COLO668 (cell line): ENCODE measurements at regions not wholly inside any gene's neighbourhood (a gene's known extent, or its start where the extent isn't known, plus 50 kb on each side); places are given as distances from the start of the nearest gene placed in this dataset.
A peak's percentile ranks its signal among the peaks of the same experiment; 100 is the strongest.

Experiments
- DNase-seq: peaks from one replicate; lab custom pipeline; 2025; ENCODE audit not compliant: unreplicated experiment; lab: John Stamatoyannopoulos, UW

DNA sequence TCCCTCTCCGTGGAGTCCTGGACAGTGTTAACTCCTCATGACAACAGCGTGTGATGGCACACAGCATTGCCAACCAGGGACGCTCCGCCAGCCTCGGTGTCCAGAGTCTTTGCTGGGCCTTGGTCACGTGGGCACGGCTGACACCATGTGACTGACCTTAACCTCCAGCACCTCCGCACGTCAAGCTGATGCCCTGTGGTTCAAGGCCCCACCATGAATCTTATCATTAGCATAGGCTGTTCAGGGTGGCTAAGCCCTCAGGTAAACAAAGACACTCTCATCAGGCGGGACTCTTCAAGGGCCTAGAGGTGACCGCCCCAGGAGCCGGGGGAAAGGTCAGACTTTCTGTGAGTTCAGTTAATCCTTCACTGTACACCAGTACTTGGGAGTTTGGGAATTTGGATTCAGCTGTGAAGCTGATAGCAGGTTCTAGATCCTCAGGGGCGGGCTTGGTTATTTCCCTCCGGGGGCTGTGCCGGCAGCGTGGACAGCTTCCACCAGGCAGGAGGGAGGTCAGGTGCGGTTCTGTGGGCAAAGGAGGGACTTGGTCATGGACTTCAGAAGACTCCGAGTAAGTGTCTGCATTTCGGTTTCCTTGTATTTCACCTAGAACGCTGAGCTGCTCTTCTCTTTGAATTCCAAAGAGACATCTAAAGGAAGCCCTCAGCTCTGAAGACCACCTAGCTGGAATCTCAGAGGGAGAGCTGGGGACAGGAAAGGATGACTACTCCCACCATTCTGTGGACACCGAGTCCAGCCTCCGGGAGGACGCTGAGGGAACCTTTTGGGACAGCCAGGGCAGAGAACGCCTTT is 195.5 kb upstream of the CIBAR2 start:
- no peak for DNase-seq

DNA sequence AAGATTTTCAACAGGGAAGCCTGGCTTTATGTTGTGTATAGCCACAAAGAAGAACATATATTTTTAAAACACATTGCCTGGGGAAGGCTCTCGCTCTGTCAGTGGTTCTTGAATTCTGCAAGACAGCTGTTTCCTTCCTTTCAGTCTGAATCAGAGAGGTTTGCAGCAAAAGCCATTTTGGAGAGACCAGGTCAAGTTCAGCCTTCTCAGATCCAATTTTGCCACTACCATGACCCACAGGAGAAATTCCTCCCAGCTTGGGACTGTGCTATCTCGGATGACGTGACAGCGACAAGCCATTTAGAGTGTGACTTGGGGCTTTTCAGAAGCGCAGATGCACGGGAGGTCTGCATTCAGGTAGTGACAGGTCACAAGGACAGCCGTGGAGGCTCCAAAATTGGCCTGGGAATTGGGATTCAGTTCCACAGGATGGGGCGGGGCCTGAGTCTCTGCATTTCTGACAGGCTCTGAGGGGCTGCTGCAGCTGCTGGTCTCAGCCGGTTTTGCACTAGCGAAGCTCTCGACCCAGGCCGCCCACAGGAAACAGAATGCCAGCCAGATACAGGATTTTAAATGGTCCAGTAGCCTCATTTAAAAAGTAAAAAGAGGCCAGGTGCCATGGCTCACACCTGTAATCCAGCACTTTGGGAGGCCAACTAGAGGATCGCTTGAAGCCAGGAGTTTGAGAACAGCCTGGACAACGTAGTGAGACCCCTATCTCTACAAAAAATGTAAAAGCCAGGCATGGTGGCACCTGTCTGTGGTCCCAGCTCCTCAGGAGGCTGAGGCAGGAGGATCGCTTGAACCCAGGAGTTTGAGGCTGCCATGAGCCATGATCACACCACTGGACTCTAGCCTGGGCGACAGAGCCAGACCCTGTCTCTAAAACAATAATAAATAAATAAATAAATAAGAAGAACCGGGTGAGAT is 196.6 kb upstream of the CIBAR2 start:
- DNase-seq = no peak

DNA sequence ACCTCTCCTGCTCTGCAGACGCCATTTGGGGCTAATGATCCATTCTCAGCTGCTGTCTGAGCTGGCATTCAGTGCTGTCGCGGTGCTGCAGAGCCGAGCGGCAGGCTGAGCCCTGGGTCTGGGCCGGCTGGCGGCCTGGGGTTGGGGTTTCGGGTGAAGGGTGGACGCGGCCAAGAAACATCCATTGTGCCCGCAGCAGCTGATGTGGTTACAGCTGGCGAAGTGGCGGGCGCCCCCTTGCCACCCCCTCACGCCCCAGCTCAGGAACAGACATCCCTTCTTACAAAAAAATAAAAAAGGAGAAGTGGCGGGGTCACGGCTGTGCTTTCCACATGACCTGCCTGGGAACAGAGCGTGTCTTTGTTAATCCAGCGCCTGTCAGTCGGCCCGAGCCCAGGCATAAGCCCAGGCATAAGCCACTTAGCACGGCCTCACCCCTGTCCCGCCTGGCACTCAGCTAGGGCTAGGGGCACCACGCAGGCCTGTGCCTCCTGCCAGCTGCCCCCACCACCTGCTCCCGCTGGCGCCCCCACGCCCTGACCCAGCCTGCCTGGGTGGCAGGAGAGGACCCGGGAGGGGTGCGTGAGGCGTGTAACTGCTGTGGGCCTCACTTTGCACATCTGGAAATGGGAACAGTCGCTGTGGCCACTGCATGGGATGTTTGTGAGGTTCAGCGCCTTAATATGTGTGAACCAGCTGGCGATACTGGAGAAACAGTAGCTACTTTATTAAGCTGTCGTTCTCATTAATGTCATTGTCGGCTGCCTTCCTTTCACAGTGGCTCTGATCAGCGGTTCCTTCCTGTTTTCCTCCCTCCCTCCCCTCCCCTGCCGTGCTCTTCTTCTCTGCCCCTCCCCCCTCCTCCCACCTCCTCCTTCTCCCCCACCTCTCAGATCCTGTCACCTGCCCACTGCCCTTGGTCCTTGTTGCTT is 197.7 kb upstream of the CIBAR2 start:
- DNase-seq = peak; percentile 21

DNA sequence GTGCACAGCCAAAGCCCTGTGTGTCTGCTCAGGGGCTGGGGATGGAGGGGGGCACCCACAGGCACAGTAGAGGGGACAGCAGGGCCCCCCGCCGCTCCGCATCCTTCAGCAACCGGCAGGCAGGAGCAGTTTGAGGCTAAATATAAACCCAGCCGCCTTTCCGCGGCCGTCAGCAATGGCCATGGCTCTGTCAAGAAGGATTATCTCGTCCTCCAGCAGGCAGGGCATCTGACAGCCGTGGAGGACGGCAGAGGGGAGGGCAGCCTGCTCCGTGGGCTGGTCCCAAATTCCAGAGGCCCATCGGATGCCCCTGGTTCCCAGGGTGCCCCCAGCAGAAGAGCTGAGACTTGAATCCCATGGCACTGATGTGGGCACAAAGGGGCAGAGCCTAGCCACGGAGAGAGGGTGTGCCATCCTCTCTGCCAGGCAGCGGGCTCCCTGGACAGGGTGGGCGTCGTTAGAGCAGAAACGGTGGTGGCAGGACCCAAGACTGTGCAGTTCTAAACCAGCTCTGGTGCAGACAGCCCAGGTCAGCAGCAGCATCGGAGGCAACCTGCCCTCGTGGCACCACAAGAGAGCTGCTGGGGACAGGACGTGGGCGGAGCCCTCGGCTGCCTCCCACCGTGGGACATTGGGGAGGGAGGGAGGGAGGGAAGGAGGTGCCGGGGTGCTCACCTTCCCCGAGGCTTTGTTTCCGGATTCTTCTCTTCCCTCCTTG is 198.8 kb upstream of the CIBAR2 start:
- DNase-seq = no peak

DNA sequence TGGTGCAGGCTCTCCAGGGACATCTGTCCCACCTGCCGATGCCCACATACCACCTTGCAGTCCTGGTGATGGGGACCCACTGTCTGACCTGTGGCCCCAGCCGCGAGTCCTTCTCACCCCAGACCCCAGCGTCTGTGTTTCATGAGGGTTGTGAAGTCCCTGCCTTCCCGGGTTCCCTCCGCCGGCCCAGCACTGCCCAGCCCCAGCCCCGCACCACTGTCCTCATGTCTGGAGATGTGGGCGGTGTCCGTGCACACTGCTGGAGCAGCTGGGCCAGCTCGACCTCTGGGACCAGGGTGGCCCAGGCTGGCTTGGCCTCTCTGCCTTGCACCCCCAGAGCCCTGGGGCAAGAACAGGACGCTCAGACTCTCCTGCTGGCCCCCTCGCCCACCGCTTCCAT is 199.5 kb upstream of the CIBAR2 start:
- DNase-seq = no peak

DNA sequence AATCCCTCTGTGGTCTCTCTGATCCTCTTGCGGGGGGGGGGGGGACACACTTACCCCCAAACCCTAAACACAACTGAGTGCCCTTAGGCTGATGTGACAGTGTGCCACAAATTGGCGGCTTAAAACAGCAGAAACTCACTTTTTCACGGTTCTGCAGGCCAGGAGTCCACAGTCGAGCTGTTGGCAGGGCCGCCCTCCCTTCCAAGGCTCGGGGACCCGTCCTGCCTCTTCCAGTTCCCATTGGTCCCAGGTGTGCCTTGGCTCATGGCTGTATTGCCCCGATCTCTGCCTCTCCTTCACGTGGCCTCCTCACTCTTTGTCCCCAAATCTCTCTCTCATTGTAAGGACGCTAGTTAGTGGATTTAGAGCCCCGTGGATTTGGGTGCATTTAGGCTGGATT is 199.9 kb upstream of the CIBAR2 start:
- no peak for DNase-seq

DNA sequence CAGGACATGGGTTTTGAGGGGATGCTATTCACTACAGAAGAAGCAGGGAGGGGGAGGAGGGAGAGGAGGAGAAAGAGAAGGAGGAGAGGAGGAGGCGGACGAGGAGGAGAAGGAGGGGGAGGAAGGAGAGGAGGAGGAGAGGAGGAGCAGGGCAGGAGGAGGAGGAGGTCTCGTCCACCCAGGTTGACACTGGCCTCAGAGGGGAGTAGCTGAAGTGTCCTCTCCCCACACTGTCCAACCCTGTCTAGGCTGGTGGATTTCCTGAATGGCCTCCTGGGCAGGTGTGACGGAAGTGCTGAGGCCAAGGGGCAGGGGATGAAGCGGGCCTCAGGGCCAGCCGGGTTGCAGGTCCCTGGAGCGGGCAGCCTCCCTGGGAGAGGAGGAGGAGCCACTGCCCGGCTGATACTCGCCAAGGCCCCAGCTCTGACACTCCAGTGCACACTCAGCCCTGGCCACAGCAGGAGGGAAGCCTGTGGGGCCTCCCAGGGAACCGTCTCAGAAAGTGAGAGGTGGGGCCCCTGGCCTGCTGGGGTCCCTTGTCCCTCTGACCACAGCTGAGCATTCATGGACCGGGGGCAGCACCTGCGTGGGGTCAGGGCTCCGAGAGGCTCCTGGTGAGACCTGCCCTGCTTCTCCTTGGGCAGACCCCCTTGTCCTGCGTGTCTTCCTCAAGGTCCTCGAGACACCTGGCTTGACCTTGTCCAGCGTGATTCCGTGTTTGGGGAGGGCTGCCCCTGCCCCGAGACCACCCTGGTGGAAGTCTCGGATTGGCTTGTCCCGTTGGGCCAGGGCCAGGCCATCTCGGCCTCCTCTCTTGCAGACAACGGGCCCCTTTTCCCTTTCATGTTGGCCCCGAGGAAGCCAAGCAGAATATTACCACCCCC is 200.6 kb upstream of the CIBAR2 start:
- peak; percentile 52 for DNase-seq

DNA sequence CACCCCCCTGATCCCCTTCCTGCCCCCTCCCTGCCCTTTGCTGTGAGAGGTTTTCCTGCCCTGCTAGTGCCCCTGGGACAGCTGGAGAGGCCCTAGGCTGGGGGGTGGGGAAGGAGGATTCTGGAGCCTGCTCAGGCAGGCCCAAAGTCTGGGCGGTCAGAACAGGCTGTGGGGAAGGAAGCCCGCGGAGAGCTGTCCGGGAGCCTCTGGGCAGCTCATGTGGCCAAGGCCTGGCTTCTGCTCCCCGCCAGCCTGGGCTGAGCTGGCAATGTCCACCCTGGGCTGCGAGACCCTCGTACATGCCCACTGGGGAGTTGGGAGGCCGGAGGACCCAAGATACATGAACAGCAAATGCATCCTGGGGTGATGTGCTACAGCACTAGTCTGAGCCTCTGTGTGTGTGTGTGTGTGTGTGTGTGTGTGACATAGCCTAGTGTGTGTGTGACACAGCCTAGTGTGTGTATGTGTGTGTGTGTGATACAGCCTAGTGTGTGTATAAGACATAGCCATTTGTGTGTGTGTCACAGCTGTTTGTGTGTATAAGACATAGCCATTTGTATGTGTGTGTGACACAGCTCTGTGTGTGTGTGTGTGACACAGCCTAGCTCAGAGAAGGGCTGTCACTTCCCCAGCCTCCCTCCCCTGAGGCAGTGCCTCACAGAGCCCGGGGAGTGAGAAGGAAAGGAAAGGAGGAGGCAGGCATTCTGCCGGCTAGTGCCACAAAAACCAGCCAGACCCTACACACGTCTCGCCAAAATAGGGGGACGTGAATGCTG is 201.4 kb upstream of the CIBAR2 start:
- peak; percentile 38 for DNase-seq

DNA sequence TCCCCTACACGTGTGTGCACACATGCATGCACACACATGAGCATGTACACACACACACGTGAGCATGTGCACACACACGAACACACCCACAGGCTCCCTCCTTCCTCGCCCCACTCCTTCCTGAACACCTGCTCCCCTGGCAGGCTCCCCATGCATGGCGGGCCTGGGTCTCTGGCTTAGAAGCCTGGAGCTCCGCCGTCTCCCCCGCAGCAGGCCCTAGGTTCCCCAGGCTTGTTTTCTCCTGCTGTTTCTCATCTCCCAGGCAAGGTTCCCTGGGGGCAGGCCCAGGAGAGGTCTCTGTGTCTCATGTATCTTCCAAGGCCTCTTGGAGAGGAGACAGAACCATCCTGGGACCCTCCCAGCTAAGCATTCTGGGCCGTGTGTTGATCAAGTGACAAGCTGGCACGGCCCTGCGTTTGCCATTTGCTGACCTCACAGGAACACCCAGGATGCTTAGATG is 202.3 kb upstream of the CIBAR2 start:
- no peak for DNase-seq

DNA sequence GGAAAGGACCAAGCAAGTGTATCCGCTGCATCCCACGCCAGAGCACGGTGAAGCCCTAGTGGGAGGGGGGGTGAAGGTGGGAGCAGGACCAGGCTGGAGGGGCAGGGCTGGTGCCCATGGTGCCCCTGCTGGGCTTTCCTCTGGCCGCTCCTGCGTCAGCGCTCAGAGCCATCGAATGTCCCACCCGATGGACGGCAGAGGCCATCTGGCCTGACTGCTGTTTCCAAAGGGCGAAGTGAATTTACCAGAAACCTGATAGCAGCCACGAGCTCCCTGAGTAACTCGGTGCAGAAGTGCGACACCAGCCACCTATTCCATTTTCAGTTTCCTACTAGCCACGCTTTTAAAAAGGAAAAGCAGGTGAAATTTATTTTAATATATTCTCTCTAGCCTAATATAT is 203.6 kb upstream of the CIBAR2 start:
- DNase-seq = no peak

DNA sequence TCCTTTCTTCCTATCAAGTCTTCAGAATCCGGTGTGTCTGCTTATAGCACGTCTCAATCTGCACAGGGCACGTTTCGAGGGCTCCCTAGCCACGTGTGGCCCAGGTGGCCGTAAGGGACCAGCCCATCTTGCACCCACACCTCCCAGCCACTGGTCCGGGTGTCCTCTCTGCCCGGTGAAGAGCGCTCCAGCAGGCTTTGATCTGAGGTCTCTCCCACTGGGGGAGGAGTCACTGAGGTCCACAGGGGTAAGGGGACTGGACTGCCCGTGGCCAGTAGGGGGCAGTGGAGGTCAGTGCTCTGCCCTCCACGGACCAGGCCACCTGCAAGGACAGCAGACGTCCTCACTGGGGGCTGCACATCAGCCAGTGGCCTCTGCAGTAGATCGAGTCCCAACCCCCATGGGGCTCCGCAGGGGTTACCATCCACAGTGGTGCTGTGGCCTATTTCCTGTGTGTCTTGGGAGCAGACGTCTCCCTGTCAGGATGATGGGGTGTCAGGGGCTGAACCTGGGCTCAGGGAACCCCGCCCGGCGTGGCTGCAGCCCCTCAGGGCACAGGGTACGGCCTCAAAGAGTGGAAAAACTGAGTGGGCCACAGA is 204.1 kb upstream of the CIBAR2 start:
- peak; percentile 70 for DNase-seq

DNA sequence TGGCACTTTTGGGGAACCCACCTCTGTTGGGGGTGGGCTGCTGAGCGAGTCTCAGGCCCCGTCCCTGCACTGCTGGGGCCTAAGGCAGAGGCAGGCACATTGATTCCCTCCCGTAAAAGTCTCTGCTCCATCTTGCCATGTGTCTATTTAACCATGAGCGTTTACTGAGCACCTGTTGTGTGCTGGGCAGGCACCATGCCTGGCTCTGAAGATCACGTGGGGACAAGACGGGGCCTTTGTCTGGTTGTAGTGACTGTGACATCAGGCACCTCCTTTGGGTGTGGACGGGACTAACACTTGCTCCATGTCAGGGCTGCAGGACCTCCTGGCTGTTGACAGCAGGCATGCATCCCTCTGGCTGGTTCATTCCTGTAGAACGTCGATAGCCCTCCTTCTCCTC is 204.7 kb upstream of the CIBAR2 start:
- DNase-seq = no peak

DNA sequence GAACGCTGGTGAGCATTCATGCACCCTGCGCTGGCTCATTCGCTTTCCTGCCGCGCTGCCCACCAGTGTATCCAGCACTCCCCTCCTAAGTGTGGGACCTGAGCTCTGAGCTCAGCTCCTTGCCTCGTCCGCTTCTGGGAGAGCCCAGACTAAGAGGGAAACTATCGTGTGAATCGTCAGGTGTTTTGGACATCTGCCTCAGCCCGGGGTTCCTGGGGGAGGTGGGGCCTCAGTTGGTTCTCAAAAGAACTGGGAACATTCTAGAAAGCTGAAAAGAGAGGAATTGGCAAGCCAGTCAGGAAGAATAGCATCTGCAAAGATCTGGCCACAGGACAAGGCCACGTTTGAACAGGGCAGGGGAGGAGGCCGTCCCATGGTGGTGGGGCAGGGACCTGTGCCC is 205.4 kb upstream of the CIBAR2 start:
- DNase-seq = no peak

DNA sequence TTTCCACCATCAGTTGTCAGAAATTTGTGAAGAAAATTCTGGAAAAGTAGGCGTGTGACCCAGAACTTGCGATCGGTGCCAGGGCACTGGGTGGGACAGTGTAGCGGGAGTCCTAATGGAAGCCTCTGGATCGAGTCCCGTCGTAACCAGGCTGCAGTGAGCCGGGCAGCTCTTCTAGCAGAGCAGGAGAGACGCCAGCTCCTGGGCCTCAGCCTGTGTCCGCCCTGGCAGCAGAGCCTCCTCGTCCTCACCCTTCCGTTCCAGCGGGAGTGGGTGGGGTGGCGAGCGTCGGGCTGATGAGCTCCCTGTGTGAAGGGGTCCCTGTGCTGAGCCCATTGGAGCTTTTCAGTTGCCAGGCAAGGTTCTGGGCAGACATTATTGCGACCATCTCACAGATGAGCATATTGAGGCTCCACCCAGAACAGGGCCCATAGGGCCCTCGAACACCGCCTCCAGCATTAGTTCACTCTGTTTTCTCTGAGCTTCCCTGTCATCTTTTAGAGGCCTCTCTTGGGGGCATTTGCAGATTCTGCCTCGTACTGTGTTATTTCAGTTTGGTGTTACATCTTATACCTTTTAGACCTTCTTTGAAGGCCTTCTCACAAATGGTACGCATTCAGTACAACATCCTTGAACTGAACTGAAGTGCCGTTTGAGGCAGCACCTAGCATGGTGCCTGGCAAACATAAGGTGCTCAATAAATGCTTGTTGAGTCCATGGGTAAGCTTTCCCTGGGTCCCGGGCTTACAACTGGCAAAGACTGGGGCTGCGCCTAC is 207.1 kb upstream of the CIBAR2 start:
- no peak for DNase-seq

DNA sequence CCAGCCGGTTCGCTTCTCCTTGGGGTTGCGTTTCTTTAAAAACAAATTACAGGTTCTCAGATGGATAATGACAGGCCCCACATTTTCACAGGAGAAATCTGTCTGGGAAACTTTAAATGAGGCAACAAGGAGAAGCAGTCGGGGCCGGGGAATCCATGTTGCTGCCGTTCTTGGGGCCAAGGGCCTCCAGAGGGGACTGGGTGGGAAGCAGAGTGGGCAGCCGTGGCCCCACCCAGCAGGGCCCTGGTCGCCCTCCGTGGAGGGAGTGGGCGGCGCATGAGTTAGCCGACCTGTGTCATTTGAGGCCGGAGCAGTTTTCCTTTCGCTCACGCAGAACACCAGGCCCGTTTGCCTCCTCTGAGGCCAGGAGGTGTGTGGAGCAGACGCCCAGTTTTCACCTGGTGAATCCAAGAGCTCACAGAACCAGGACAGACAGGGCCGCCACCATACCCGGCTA is 207.7 kb upstream of the CIBAR2 start:
- DNase-seq = no peak

DNA sequence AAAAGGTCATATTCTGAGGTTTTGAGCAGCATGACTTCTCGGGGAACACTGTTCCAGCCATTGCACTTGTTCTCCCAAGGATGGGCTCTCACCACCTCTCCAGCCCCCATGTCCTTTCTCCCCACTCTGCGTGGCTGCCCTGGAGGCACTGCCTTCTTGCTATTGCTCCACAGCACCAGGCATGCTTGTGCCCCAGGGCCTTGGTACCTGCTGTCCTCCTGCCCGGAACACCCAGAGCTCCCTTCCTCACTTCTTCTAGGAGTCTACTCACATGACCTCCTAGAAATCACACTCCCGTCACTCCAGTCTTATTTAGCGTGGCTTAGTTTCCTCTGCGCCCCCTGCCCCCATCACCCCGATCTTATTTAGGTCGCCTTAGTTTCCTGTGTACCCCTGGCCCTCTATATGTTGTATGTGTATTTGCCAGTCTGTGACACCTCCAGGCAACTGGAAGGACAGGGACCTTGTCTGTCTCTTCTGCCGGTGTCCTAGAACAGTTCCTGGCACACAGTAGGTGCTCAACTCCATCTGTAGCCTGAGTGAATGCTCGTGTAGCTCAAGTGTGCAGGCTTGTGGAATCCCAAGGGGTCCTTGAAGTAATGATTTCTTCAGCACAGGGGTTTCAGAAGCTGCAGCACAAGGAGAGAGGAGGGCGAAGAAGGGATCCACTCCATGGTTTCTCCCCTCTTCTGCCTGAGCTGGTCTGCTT is 208.6 kb upstream of the CIBAR2 start:
- DNase-seq = no peak
